KMS-11 (cell line): ENCODE measurements at regions not wholly inside any gene's neighbourhood (a gene's known extent, or its start where the extent isn't known, plus 50 kb on each side); places are given as distances from the start of the nearest gene placed in this dataset.

Experiments used
- H2AFZ ChIP-seq: fragments of 200-600 bp; sonication (generic); 2 replicates; pipeline ENCODE4 v1.6.1; 2016; ENCODE audit warnings: antibody characterized with exemption, mixed run types, low read depth
- H3K27ac ChIP-seq: fragments of 200-600 bp; sonication (generic); 2 replicates; pipeline ENCODE4 v1.6.1; 2016; ENCODE audit warnings: mild to moderate bottlenecking, mixed run types
- H3K27me3 ChIP-seq: fragments of 200-600 bp; sonication (generic); 2 replicates; pipeline ENCODE4 v1.6.1; 2017; ENCODE audit warnings: mild to moderate bottlenecking, low read depth, mixed run types, moderate library complexity; ENCODE audit not compliant: insufficient read depth
- H3K36me3 ChIP-seq: fragments of 200-600 bp; sonication (generic); 2 replicates; pipeline ENCODE4 v1.6.1; 2017; ENCODE audit warnings: mild to moderate bottlenecking, mixed run types; ENCODE audit not compliant: insufficient read depth
- H3K4me1 ChIP-seq: fragments of 200-600 bp; sonication (generic); 2 replicates; pipeline ENCODE4 v1.6.1; 2016; ENCODE audit warnings: mild to moderate bottlenecking, low read depth, mixed run types; ENCODE audit not compliant: poor library complexity, severe bottlenecking
- H3K4me2 ChIP-seq: fragments of 200-600 bp; sonication (generic); 2 replicates; pipeline ENCODE4 v1.7.0; 2016; ENCODE audit warnings: mild to moderate bottlenecking, mixed run types
- H3K4me3 ChIP-seq: fragments of 200-600 bp; sonication (generic); IDR thresholded peaks from 2 replicates; pipeline ENCODE4 v1.6.1; 2017; ENCODE audit warnings: low read depth, low read length, mixed read lengths; ENCODE audit not compliant: insufficient read depth
- H3K79me2 ChIP-seq: fragments of 200-600 bp; sonication (generic); 2 replicates; pipeline ENCODE4 v1.6.1; 2016; ENCODE audit warnings: low read depth, mixed run types; ENCODE audit not compliant: insufficient read depth
- H3K9ac ChIP-seq: fragments of 200-600 bp; sonication (generic); 2 replicates; pipeline ENCODE4 v1.6.1; 2016; ENCODE audit warnings: mild to moderate bottlenecking, mixed run types
- H4K20me1 ChIP-seq: fragments of 200-600 bp; sonication (generic); 2 replicates; pipeline ENCODE4 v1.6.1; 2016; ENCODE audit warnings: mild to moderate bottlenecking, mixed run types; ENCODE audit not compliant: insufficient read depth
- TF ChIP-seq, protein P1 (sequence below): fragments of 200-600 bp; sonication (generic); conservative IDR thresholded peaks from 2 replicates; pipeline ENCODE4 v1.6.1; 2017; ENCODE audit warnings: low read depth, mild to moderate bottlenecking, antibody characterized with exemption, low read length, moderate library complexity, mixed read lengths

- Histone ChIP-seq H3K36me3 (no peaks in the 10 kb centered on the region), H3K4me1 (no peaks in the 10 kb centered on the region), H3K79me2 (no peaks in the 10 kb centered on the region), H3K27ac (no peak overlapping the region), H3K4me2 (no peak overlapping the region), H3K27me3 (no peaks in the 10 kb centered on the region), H3K4me3 (no peak overlapping the region), H4K20me1 (no peaks in the 10 kb centered on the region), H2AFZ (no peak overlapping the region), H3K9ac (no peak overlapping the region)
- TF ChIP-seq, protein P1, sequence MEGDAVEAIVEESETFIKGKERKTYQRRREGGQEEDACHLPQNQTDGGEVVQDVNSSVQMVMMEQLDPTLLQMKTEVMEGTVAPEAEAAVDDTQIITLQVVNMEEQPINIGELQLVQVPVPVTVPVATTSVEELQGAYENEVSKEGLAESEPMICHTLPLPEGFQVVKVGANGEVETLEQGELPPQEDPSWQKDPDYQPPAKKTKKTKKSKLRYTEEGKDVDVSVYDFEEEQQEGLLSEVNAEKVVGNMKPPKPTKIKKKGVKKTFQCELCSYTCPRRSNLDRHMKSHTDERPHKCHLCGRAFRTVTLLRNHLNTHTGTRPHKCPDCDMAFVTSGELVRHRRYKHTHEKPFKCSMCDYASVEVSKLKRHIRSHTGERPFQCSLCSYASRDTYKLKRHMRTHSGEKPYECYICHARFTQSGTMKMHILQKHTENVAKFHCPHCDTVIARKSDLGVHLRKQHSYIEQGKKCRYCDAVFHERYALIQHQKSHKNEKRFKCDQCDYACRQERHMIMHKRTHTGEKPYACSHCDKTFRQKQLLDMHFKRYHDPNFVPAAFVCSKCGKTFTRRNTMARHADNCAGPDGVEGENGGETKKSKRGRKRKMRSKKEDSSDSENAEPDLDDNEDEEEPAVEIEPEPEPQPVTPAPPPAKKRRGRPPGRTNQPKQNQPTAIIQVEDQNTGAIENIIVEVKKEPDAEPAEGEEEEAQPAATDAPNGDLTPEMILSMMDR, result no peak
Measured at GRCh38 chr11:128022007-128022368, 565.4 kb downstream of the ETS1 start.

DNA sequence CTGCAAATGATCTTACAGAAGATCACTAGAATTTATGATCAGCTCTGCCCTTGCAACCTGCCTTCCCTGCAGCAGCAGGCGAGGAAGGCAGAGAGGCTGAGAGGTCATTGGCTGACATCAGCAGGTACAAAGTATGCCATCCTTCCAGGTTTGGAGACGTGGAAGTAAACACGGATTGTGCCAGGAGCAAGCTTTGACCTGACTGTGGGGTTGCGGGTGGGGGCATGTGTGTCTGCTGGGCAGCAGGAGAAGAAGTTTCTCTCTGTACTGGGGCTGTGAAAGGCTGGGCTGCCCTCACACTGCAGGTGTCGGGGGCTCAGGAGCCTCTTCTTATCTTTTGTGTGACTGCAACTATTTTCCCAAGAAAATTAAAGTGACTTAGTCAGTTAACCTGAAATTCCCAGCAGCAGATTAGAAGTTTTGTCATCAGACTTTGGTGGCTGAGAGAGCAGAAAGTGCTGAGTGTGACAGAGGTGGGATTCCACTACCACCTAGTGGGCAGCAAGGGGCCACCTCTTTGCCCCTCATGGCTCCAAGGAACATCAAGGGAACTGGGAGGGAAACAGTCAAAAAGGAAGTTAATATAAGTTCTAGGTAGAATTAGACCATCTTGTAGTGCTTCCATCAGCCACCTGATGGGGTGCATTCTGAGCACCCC is 565.9 kb downstream of the ETS1 start:
- H3K9ac ChIP-seq, result no peak overlapping the region
- no peak overlapping the region for H3K4me3 ChIP-seq
- H3K4me2 ChIP-seq, result no peak overlapping the region
- TF ChIP-seq, protein P1, result no peak
- no peaks in the 10 kb centered on the region for H3K79me2 ChIP-seq
- no peaks in the 10 kb centered on the region for H4K20me1 ChIP-seq
- H3K27ac ChIP-seq, result no peak overlapping the region
- no peaks in the 10 kb centered on the region for H3K36me3 ChIP-seq
- H2AFZ ChIP-seq, result no peak overlapping the region
- no peaks in the 10 kb centered on the region for H3K4me1 ChIP-seq
- H3K27me3 ChIP-seq, result no peaks in the 10 kb centered on the region

- H3K36me3 ChIP-seq, result no peaks in the 10 kb centered on the region
- H3K27me3 ChIP-seq, result no peaks in the 10 kb centered on the region
- H3K9ac ChIP-seq, result no peak overlapping the region
- no peak overlapping the region for H3K4me3 ChIP-seq
- H3K4me2 ChIP-seq, result no peak overlapping the region
- no peak overlapping the region for H2AFZ ChIP-seq
- H3K27ac ChIP-seq, result no peak overlapping the region
- no peaks in the 10 kb centered on the region for H3K79me2 ChIP-seq
- H4K20me1 ChIP-seq, result no peaks in the 10 kb centered on the region
- TF ChIP-seq, protein P1, result no peak
- no peaks in the 10 kb centered on the region for H3K4me1 ChIP-seq
Measured at GRCh38 chr11:128018692-128019091, 568.7 kb downstream of the ETS1 start.

- Histone ChIP-seq H3K36me3 (no peaks in the 10 kb centered on the region), H3K4me1 (no peaks in the 10 kb centered on the region), H3K27me3 (no peaks in the 10 kb centered on the region), H2AFZ (no peak overlapping the region), H4K20me1 (no peaks in the 10 kb centered on the region), H3K79me2 (no peaks in the 10 kb centered on the region), H3K27ac (no peak overlapping the region), H3K4me3 (no peak overlapping the region), H3K9ac (no peak overlapping the region), H3K4me2 (no peak overlapping the region)
- TF ChIP-seq, protein P1, result no peak
Measured at GRCh38 chr11:128005562-128005961, 581.8 kb downstream of the ETS1 start.
